ENCODE measurements at regions not wholly inside any gene's neighbourhood (a gene's known extent, or its start where the extent isn't known, plus 50 kb on each side); places are given as distances from the start of the nearest gene placed in this dataset.

- TF ChIP-seq RCOR1 (IDR thresholded peaks at IDR 0.05; ENCODE audit: low read length) (no peak), POLR2AphosphoS5 (IDR thresholded peaks at IDR 0.05; ENCODE audit: low read depth, low read length) (no peak), REST (IDR thresholded peaks at IDR 0.05; ENCODE audit: low read depth, low read length) (no peak), CTCF (IDR thresholded peaks at IDR 0.05) (no peak)
Observed at GRCh38 chr1:164021813-164022212, 537.2 kb upstream of the PBX1 start.

Measured in SK-N-SH (cell line).